ENCODE measurements at regions not wholly inside any gene's neighbourhood (a gene's known extent, or its start where the extent isn't known, plus 50 kb on each side); places are given as distances from the start of the nearest gene placed in this dataset.

DNA sequence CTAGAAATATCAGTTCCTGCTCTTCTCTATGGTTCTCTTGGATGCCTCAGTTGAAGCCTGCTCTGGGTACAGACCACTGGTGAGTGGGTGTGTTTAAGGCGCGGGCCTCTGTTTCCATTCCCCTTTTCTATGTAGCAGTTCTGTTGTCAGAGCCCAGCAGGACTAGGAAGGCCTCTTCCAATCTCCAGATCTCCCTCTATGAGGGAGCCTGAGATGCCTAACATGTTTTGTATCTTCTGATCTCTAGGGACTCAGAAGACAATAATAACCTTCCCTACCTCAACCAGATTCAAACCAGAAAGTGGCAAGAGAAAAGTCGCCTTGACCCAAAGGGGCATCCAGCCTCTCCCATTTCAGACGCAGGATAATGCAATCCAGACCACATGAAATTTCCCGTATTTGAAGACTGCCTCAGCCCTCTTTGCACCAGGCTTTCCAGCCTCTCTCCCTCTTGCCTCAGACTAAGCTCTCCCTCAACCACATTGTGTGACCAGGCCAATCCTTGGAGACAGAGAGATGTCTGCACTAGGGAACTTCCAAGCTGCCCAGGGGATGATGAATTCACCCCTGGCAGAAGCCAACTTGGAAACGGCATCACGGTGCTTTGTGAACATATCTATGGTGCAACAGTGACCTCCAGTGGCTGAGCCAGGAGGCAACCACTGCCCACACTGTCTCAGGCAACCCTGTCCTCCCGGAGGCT lies 150.1 kb upstream of the UBASH3B start:
- TF ChIP-seq, protein P1, sequence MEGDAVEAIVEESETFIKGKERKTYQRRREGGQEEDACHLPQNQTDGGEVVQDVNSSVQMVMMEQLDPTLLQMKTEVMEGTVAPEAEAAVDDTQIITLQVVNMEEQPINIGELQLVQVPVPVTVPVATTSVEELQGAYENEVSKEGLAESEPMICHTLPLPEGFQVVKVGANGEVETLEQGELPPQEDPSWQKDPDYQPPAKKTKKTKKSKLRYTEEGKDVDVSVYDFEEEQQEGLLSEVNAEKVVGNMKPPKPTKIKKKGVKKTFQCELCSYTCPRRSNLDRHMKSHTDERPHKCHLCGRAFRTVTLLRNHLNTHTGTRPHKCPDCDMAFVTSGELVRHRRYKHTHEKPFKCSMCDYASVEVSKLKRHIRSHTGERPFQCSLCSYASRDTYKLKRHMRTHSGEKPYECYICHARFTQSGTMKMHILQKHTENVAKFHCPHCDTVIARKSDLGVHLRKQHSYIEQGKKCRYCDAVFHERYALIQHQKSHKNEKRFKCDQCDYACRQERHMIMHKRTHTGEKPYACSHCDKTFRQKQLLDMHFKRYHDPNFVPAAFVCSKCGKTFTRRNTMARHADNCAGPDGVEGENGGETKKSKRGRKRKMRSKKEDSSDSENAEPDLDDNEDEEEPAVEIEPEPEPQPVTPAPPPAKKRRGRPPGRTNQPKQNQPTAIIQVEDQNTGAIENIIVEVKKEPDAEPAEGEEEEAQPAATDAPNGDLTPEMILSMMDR (IDR thresholded peaks at IDR 0.05; ENCODE audit: low read depth, low read length) = peak; percentile 97
- TF ChIP-seq POLR2A (IDR thresholded peaks at IDR 0.05; ENCODE audit: extremely low read depth, insufficient read length) = no peak
